GDM1 (cell line): ENCODE measurements at regions not wholly inside any gene's neighbourhood (a gene's known extent, or its start where the extent isn't known, plus 50 kb on each side); places are given as distances from the start of the nearest gene placed in this dataset.
"Not testable (repeated sequence)": the region's sequence is repeated elsewhere in the genome, so short reads cannot be mapped to it uniquely, and the experiment has no call there.

Source experiments
- DNase-seq: peaks from one replicate; lab custom pipeline; 2025; lab: John Stamatoyannopoulos, UW

DNA sequence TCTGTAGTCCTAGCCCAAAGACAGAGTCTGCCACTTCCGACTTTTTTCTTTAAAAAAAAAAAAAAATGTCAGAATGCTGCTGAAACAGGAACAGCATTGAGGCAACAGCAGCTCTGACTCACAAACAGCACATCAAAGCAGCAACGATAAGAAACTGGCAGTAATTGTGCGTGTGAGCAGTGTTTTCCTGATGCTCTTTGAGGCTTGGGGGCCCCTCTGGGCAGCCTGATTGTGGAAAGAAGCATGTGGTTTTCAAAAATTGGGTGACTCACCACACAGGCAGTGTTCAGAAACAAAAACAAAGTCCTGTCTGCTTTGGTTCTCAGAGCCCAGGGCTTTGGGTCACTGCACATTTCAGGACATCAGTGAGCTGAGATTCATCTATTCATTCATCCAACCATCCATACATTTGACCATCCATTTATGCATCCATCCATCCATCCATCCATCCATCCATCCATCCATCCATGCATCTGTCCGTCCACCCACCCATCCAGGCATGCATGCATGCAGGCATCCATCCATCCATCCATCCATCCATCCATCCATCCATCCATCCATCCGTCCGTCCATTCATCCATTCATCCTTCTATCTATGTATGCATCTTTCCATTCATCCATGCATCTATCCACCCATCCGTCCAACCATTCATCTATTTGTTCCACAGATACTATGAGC lies 308.4 kb downstream of the RPLP1 start:
- DNase-seq: peak; percentile 83

DNA sequence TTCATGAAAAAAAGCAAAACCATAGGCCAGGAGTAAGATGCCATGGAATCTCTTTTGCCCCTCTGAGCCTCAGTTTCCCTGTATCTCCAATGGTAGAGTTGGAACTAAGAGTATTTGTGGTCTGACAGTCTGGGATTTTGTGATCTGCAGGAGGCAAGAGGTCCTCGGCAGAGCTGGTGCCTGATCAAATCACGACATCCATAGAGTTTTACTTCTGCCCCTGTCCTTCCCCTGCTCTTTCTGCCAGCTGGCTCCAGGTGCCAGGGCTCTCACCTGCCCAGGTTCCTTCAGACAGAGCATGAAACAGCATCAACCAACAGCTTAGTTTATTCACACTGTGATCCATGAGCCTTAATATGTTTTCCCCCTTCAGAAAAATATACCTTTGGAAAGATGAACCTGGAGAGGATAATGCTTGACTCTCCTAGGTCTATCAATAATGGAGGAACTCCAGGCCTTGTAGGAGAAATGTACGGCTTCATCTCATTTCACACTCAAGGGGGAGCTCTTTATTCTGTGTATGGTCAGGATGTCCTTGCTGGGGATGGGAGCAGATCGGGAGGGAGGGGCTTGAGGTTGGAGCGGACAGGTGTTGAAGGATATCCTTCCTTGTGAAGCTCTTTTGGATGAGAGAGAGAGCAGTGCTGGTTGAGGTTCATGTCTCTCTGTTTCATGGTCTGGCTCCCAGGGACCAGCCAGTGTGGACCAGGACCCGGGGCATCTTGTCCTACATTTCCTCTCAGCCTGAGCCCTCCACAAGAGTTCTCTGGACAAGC lies 309.9 kb downstream of the RPLP1 start:
- DNase-seq: peak; percentile 11

DNA sequence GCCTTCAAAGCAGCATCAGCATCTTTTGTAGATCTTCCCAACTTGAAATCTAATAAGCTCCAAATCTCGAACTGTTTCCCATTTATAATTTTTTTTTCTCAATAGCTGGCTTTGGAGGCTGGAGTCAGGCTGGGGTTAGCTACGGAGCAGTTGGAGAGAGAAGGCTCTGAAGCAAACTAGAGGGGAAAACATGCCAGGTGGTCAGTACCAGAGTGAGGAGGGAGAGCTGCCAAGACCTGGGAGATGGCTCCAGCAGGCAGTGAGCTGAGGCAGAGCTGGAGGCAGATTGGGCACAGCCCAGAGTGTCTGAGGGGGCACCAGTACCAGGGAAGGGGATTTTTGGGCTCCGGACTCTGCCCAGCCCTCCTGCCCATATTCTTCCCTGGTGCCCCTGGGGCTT lies 311.2 kb downstream of the RPLP1 start:
- DNase-seq: no peak

DNA sequence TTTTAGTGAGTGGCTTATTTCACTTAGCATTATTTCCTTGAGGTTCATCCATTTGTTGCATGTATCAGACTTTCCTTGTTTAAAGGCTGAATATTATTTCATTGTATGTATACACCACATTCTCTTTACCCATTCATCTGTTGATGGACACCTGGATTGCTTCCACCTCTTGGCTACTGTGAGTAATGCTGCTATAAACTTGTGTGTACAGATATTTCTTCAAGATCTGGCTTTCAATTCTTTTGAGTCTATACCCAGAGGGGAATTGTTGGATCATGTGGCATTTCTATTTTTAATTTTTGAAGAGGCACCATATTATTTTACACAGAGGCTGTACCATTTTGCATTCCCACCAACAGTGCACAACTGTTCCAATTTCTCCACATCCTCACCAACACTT lies 313.5 kb downstream of the RPLP1 start:
- no peak for DNase-seq

DNA sequence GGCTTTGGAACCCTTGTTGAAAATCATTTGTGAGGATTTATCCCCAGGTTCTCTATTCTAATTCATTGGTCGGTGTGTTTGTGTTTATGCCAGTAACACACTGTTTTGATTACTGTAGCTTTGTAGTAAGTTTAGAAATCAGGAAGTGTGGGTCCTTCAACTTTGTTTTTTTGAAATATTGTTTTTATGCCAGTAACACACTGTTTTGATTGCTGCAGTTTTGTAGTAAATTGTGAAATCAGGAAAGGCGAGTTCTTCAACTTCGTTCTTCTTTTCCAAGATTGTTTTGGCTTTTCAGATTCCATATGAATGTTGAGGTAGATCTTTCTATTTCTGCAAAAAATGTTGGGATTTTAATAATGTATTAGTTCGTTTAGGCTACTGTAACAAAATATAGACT lies 314.6 kb downstream of the RPLP1 start:
- no peak for DNase-seq

DNA sequence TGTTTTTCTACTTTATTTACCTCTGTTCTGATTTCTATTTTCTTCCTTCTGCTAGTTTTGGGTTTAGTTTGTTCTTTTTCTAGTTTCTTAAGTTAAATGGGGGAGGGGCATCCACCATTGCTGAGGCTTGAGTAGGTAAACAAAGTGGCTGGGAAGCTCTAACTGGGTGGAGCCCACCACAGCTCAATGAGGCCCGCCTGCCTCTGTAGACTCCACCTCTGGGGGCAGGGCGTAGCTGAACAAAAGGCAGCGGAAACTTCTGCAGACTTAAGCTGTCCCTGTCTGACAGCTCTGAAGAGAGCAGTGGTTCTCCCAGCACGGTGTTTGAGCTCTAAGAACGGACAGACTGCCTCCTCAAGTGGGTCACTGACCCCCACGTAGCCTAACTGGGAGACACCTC lies 316.7 kb downstream of the RPLP1 start:
- DNase-seq: not testable (repeated sequence)

DNA sequence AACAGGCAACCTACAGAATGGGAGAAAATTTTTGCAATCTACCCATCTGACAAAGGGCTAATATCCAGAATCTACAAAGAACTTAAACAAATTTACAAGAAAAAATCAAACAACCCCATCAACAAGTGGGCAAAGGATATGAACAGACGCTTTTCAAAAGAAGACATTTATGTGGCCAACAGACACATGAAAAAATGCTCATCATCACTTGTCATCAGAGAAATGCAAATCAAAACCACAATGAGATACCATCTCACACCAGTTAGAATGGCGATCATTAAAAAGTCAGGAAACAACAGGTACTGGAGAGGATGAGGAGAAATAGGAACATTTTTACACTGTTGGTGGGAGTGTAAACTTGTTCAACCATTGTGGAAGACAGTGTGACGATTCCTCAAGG lies 321.6 kb downstream of the RPLP1 start:
- DNase-seq: not testable (repeated sequence)

DNA sequence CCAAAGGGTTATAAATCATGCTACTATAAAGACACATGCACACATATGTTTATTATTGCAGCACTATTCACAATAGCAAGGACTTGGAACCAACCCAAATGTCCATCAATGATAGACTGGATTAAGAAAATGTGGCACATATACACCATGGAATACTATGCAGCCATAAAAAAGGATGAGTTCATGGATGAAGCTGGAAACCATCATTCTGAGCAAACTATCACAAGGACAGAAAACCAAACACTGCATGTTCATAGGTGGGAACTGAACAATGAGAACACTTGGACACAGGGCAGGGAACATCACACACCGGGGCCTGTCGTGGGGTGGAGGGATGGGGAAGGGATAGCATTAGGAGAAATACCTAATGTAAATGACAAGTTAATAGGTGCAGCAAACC lies 322.1 kb downstream of the RPLP1 start:
- not testable (repeated sequence) for DNase-seq

DNA sequence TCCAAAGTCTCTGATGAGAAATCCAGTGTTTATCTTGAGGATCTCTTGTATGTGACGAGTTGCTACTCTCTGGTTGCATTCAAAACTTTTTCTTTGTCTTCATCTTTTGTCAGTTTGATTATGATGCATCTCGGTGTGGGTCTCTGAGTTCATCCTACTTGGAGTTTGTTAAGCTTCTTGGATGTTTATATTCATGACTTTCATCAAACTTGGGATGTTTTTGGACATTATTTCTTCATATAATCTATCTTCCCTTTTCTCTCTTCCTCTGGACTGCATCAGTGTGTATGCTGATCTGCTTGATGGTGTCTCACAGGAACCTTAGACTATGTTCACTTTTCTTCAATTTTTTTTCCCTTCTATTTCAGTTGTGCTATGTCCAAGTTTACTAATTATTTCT lies 320.4 kb downstream of the TLE3 start:
- no peak for DNase-seq

DNA sequence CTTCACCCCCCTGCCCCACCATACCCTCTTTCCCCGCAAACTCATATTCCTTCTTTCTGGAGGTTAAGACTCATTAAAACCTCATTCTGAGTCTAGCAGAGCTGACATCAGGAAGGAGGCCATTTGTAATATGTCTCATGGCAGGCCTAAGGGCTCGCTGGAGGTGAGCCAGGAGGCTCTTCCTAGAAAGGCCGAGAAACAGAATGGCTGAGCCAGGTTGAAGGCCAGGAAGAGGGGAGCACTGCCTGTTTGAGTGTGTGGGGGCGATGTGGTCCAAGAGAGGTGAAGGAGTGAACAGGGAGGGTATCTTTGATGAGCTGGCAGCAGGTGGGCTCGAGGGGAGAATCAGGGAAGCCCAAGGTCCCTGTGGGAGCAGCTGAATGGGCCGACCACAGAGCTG lies 317.3 kb downstream of the TLE3 start:
- no peak for DNase-seq

DNA sequence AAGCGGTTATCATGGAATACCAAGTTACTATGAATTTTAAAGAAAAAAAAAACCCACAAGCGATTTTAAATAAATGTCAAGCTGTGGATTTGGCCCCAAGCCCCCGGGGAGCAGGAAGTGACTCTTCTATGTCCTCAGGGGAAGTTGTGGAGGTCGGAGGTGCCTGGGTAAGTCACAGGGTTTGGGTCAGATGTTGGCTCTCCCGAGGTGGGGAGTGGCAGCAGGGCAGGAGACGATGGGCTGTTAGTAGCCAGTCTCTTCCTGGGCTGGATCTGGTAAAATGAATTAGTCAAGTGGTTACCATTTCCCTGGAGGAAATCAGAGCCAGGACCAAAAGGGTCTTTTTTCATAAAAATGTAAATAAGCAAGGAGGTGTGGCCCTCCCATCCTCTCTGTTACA lies 316.7 kb downstream of the TLE3 start:
- no peak for DNase-seq

DNA sequence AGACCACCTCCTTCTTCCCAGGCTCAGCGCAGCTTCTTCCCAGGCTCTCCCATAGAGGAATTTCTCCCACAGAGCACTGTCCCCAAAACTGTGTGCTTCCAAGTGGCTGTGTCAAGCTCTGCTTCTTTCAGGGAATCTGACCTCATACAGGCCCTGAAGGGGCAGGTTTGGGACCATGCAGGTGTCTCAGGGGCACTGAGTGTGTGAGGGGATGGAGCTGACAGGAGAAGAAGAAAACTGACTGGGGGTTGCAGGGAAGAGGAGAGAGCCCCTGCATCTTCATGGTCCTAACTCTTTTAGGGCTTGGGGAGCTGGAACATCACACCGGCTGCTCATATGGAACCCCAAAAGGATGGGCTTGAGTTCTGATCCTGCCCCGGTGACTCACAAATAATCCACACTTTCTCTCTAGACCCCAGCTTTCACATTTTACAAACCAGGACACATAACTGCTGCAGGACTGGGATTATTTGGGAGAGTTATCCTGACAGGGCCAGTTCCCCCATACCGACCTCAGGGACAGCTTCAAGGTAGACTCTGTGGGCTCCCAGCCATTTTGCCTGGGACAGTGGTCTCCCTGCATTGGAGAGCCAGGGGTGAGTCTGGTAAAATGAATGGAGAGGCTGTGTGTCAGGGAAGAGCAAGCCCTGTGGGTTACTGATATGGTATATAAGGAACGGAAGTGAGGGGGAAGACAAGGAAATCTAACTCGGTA lies 316.1 kb downstream of the TLE3 start:
- DNase-seq: no peak

DNA sequence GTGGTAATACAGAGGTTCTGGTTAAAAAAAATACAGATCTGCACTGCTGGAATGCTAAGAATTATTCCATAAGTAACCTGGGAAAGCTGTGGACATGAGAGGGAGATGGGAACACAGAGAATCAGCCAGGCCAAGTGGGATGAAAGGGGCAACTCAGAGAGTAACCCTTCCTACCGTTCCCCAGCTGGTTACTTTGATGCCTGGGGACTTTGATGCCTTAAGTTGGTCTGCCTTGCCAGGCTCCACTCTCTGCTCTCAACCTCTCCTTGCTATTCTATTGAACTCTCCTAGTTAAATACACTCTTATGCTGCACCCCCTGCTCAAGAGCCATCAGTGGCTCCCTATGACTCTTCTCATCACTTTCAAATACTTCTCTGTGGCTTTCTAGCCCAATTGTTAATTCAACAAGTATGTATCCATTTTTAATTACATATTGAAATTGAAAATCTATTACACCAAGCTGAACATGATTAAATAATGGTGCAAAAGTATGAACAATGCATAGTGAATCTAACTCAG lies 315.5 kb downstream of the TLE3 start:
- DNase-seq: no peak

DNA sequence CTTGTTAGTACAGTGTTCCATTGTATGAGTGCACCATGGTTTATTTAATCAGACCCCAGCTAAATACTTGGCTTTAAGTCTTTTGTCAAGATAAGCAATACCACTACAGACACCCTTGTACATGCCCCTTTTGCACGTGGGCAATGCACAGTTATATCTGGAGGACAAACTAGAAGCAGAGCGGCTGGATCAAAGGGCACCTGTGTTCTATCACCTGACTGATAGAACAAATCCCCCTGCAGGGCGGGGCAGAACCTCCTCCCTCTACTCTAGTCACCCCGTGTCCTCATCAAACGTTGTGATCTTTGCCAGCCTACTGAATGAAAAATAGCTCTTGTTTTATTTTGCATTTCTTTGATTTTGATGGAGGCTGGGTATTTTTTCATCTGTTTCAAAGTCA lies 314.9 kb downstream of the TLE3 start:
- DNase-seq: no peak

DNA sequence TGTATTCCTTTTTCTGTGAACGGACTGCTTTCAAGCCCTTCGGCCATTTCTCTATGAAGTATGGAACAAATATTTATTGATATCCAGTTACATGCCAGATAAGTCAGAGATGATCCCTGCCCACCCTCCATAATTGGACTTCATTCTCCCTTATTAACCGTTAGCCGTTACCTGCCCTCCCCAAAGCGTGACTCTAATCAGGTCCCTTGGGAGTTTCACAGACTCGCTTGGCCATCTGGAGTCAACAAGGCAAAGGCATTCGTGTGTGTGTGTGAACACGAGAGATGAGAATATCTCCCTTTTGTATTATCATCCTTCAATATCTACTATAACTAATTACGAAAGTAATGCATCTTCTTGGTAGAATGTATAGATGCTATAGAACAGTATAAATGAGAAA lies 314.5 kb downstream of the TLE3 start:
- DNase-seq: no peak

DNA sequence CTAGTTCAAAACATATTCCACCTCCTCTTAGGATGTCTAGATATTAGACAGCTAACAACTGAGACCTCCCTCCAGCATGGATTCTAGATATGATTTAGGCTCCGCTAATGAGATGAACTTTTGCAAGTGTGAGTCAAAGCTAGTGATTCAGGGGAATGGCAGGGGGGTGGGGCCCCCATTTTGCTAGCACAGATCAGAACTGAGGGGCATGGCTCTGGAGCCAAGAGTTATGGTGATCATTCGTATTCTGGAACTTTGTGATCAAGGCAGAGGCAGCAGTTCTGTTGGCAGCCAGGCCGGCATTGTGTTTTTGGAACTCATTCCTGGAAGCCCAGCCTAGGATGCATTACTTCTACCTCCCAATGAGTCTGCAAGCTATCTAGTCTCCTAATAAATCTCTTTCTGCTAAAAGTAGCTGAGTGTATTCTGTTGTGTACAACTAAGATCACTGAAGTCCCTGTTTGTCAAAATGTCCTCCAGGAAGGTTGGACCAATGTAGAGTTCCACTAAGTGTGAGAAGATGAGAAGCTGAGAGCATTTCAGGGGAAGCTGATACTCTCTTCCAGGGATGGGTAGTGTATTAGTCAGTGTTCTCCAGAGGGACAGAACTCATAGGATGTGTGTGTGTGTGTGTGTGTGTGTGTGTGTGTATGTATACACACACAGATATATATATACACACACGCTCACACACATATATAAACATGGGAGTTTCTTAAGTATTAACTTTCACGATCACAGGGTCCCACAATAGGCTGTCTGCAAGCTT lies 312.7 kb downstream of the TLE3 start:
- no peak for DNase-seq

DNA sequence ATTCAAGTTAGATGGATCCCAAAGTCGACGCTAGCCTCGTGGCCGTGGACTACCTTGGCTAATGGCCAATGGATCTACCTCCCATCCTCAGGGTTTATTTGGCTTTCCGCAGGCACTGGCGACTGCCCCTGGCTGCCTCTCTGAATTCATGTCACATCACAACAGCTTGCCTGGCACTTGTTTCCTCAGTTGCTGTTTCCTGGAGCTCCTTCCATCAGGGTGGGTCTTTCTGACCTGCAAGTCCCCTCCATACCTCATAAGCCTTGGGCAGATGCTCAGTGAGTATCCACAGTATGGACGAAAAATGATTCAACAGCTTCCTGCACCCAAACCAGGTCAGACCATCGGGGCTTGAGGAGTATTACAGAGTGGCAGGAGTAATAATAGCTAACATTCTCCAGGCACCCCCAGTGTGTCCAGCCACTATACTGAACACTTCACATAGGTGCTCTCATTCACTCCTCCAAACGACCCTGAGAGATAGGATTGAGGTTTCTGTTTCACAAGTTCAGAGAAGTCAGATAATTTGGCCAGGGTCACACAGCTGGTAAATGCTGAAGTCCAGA lies 311.5 kb downstream of the TLE3 start:
- DNase-seq: no peak

DNA sequence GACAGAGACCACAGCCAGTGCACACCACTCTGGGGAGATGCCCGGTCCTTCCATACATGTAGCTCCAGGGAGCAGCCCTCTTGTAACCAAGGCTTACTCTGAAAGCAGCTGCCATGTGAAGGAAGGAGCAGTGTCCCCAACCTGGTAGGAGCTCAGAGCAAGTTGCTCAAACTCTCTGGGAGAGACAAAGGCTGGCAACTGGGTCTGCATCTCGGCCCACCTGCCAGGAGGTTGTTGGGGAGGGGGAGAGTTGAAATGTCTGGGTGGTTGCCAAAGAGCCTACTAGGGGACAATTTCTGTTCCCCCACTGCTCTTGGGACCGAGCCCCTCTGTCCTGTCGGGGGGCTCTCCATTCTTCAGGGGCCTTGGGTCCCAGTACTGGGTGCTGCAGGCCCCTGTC lies 309.9 kb downstream of the TLE3 start:
- no peak for DNase-seq

DNA sequence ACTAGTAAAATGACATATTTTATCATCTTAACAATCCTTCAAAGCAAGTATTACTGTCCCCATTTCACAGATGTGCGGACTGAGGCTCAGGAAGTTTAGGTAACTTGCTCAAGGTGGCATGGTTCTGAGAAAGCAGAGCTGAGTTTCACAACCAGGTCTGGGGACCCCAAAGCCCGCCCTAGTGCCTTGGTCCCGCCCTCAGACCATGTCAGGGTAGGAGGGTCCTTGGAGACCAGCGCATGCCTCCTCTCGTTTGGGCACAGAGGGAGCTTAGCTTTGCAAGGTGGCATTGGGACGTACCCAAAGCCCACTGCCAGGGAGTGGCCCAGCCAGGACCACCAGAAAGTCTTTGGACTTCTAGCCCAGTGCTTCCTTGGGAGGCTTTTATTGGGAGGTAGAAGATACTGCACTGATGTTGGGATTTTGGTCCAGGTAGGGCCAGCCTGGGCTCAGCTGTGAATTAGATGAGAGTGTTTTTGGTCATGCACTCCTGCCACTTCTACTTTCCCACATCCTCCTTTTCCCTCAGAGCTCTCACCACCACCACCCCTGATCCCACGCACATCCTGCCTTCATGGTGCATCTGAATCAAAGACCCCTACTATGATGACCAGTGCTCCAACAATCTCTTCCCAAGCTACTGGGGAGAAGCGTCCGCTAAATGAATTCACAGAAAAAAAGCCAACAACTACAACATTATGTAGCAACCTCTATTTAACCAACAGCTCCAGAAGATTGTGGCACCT lies 307.9 kb downstream of the TLE3 start:
- no peak for DNase-seq

DNA sequence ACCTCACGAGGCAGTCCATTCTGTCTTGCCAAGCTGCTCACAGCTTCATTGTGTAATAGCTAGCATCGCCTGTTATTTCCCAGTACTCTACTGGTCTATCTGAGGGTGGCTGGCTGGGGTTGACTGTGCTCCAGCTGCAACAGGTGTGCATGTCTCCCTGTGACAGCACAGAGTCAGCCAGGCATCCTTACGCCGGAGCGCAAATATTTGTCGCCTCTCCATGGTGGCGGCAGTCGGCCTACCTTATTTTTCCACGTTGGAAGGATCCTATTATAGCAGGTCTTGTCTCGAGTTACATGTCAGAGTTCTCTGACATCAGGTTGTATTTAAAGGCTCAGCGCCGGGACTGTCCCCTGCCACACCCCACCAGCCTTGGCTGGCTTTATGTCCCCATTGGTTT lies 307.1 kb downstream of the TLE3 start:
- DNase-seq: no peak

DNA sequence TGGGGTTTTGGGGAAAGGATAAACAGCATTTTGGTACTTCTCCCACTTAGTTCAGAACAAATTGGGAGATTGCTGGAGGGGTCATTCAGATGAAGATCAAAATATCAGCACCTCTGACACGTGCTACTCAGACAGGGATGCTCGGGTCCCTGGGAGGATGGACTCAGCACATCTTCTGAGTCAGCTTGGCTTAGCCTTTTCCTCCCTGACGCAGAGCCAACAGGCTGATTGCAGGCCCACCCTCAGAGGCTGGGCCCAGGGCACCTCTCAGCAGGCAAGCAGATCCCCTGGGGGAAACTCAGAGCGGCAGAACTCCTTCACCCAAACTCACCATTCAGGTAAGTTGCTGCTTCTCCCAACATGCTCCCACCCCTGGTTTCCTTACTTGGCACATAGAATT lies 304.9 kb downstream of the TLE3 start:
- no peak for DNase-seq
